ENCODE measurements at regions not wholly inside any gene's neighbourhood (a gene's known extent, or its start where the extent isn't known, plus 50 kb on each side); places are given as distances from the start of the nearest gene placed in this dataset.
"Not testable (repeated sequence)": the region's sequence is repeated elsewhere in the genome, so short reads cannot be mapped to it uniquely, and the experiment has no call there.

DNA sequence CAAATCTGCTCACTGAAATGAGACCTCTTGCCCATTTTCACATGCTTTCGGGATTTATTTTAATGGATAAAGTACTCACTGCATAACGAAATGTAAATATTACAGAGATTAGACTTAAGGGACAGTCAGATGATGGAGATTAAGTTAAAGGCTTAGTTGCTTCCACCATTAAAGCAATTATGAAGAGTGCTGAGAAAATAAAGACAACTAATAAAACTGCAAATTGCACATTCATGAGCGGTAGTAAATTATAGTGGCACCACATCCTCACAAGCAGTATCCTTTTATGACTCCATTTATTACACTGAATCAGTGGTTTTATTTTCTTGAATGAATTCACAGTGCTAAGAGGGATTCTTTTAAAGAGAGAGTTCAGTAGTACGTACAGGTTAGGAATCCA is 76.2 kb upstream of the TMED7 start:
- Histone ChIP-seq H3K9me3 (no peaks in the 10 kb centered on the region), H3K4me3 (ENCODE audit: low read depth, low read length) (no peak overlapping the region), H3K4me1 (no peaks in the 10 kb centered on the region), H3K27me3 (no peaks in the 10 kb centered on the region; the same call in 1 of the 2 replicates), H3K36me3 (no peaks in the 10 kb centered on the region)
- TF ChIP-seq, protein P1, sequence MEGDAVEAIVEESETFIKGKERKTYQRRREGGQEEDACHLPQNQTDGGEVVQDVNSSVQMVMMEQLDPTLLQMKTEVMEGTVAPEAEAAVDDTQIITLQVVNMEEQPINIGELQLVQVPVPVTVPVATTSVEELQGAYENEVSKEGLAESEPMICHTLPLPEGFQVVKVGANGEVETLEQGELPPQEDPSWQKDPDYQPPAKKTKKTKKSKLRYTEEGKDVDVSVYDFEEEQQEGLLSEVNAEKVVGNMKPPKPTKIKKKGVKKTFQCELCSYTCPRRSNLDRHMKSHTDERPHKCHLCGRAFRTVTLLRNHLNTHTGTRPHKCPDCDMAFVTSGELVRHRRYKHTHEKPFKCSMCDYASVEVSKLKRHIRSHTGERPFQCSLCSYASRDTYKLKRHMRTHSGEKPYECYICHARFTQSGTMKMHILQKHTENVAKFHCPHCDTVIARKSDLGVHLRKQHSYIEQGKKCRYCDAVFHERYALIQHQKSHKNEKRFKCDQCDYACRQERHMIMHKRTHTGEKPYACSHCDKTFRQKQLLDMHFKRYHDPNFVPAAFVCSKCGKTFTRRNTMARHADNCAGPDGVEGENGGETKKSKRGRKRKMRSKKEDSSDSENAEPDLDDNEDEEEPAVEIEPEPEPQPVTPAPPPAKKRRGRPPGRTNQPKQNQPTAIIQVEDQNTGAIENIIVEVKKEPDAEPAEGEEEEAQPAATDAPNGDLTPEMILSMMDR (IDR thresholded peaks at IDR 0.05; ENCODE audit: low read depth, low read length): no peak
- DNase-seq: no peak

DNA sequence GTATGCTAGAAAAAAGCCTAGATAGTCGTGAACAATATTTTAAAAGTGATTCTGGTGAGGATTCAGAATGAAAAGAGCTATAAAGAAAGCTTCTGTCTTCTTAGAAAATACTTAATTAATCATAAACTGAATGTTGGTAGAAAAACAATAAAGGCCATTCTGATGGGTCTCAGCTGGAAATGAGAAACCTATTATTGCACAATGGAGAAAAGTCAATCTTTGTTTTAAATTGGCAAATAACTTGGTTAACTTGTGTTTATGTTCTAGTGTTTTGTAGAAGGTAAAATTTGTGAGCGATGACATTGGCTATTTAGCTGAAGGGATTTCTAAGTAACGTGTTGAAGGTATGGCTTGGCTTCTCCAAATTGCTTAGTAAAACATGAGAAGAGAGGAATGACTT is 74.1 kb upstream of the TMED7 start:
- TF ChIP-seq, protein P1 (IDR thresholded peaks at IDR 0.05; ENCODE audit: low read depth, low read length): no peak
- H3K27me3 ChIP-seq: no peaks in the 10 kb centered on the region; the same call in 1 of the 2 replicates
- H3K9me3 ChIP-seq: no peaks in the 10 kb centered on the region
- no peak for DNase-seq
- H3K36me3 ChIP-seq: no peaks in the 10 kb centered on the region
- H3K4me3 ChIP-seq (ENCODE audit: low read depth, low read length): no peak overlapping the region
- no peaks in the 10 kb centered on the region for H3K4me1 ChIP-seq

DNA sequence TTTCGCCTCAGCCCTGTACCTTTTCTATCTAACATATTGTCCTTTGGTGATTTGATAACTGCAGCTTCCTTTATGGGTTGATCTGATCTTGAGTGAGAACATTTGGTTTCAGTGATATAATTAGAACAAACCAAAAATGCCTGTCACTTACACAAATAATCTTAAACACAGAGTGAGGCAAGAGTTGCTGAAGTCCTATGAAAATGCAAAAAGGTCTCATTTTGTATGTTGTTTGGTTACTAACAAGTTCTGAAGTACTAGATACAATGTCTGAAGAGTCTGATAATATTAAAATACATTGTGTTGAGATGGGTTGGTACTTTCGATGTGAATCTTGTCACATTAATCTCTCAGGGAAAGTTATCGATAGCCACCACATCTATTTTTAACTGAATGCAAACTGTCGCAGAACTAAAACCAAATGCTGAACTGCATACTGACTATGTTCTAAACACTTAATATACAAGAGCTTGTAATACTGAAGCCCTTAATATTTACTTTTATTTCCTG is 70.4 kb upstream of the TMED7 start:
- Histone ChIP-seq H3K36me3 (no peaks in the 10 kb centered on the region), H3K4me1 (no peaks in the 10 kb centered on the region), H3K27me3 (no peaks in the 10 kb centered on the region), H3K4me3 (ENCODE audit: low read depth, low read length) (no peak overlapping the region), H3K9me3 (no peaks in the 10 kb centered on the region)
- TF ChIP-seq, protein P1 (IDR thresholded peaks at IDR 0.05; ENCODE audit: low read depth, low read length): no peak
- no peak for DNase-seq

DNA sequence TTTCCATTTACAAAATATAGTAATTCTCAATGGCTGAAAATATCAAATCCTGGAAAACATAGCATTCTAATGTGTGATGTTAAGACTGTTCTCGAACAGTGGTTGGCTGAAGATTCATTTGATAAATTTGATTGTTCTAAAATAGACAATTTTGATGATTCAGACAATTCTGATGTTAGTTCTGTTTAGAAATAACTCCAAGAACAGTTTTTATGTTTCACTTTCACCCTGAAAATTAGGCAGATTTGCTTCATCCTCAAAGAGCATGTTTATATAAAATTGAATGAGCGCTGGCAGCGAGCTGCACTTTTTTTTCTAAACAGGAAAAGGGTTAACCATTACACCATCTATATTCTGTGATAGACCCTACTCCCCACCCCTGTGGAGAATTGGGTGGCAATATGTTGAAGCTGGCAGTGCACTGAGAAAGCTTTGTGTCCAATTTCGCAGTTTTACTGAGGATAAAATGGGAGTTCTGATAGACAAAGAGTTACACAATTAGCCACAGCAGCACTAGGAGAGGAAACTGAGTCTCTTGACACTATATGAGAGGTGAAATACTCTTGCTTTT is 69.6 kb upstream of the TMED7 start:
- Histone ChIP-seq H3K36me3 (no peaks in the 10 kb centered on the region), H3K9me3 (no peaks in the 10 kb centered on the region), H3K4me1 (no peaks in the 10 kb centered on the region), H3K4me3 (ENCODE audit: low read depth, low read length) (no peak overlapping the region), H3K27me3 (no peaks in the 10 kb centered on the region)
- TF ChIP-seq, protein P1 (IDR thresholded peaks at IDR 0.05; ENCODE audit: low read depth, low read length): no peak
- DNase-seq: no peak

DNA sequence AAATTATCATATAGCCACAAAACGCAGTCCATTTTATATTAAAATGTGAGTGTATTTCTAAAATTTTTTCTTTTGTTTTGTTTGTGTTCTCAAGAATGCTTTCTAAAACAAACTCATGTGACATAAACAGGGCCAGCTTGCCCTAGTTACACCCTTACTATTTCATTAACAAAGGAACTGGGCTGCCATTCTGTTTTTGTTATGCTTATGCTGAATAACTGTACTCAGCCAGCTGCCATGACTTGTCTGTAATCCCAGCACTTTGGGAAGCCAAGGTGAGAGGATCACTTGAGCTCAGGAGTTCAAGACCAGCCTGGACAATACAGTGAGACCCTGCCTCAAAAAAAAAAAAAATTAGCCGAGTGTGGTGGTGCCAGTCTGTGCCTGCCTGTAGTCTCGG is 66.0 kb upstream of the TMED7 start:
- H3K9me3 ChIP-seq; H3K4me3 ChIP-seq (ENCODE audit: low read depth, low read length); DNase-seq; H3K4me1 ChIP-seq; H3K27me3 ChIP-seq; H3K36me3 ChIP-seq: not testable (repeated sequence)

DNA sequence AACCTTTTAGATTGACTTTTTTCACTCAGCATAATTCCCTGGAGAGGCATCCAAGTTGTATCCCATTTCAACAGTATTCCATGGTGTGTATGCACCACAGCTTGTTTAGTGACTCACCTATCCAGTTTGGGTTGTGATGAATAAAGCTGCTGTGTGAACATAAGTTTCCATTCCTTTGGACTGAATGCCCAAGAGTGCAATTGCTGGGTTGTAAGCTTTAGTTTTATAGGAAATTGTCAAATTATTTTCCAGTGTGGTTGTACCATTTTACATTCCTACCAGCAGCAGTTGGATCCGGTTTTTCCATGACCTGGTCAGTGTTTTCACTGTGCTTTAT is 60.9 kb upstream of the TMED7 start:
- no peaks in the 10 kb centered on the region; the same call in 1 of the 2 replicates for H3K27me3 ChIP-seq
- TF ChIP-seq, protein P1 (IDR thresholded peaks at IDR 0.05; ENCODE audit: low read depth, low read length): no peak
- H3K4me1 ChIP-seq: no peaks in the 10 kb centered on the region
- no peaks in the 10 kb centered on the region for H3K36me3 ChIP-seq
- no peak for DNase-seq
- H3K4me3 ChIP-seq (ENCODE audit: low read depth, low read length): no peak overlapping the region
- H3K9me3 ChIP-seq: no peaks in the 10 kb centered on the region
